HG03575 (cell line): ENCODE measurements at regions not wholly inside any gene's neighbourhood (a gene's known extent, or its start where the extent isn't known, plus 50 kb on each side); places are given as distances from the start of the nearest gene placed in this dataset.

Source experiments
- ATAC-seq: cut with Tn5 transposase; IDR thresholded peaks from one replicate; pipeline ENCODE4 v1.9.1; 2021; ENCODE audit not compliant: unreplicated experiment, insufficient number of reproducible peaks, low FRiP score; ENCODE audit errors: extremely low read depth

DNA sequence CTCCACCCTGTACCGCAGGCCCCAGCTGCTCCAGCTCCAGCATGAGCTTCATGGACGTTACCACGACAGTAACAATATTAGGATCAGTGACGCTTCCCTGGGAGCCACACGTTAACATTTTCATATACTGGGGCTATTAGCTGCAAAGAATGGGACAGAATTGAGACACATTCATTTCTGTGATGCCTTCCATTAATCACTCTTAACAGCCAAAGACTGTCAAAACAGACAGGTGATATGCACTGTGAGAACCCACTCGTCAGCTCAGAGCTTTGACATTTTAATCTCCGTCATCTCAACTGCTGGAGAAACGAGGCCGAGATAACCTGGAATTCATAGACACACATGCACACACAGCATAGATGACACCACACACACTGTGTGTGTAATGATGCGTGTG is 408.4 kb upstream of the SHH start:
- no peak for ATAC-seq

GRCh38 chr7:156220078-156220605 is 407.9 kb upstream of the SHH start:
- ATAC-seq, result no peak

DNA sequence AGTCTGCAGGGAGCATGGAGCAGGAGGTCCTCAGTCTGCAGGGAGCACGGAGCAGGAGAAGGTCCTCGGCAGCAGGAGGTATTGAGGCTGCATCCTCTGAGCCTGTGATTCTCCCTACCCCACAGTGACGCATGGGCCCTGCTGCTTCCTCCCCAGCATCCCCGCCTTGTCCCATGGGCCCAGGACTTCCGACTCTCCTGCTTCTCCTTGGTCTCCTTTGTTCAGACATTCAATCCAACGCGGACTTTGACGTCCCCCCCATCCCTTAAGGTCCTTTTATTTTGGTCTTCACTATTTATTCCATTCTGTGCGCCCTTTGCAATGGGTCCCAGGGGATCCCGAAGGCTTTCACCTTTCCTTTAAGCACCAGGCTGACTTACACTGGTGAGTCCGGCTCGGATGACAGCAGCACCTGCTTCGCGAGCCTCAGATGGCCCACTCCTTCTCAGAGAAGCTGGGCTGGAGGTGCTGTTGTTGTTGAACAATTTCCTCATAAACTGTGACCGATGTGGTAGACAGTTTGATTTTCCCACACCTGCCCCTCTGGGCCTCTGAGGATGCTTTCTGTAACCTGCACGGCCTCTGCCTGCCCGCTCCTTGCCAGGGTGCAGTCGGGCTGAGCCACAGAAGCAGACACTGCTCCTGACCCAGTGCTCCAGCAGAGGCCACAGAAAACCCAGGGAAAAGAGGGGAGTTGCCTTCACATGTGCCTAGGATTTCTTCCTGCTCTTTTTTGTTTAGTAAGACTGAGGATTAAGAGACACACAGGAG is 407.2 kb upstream of the SHH start:
- ATAC-seq, result no peak

DNA sequence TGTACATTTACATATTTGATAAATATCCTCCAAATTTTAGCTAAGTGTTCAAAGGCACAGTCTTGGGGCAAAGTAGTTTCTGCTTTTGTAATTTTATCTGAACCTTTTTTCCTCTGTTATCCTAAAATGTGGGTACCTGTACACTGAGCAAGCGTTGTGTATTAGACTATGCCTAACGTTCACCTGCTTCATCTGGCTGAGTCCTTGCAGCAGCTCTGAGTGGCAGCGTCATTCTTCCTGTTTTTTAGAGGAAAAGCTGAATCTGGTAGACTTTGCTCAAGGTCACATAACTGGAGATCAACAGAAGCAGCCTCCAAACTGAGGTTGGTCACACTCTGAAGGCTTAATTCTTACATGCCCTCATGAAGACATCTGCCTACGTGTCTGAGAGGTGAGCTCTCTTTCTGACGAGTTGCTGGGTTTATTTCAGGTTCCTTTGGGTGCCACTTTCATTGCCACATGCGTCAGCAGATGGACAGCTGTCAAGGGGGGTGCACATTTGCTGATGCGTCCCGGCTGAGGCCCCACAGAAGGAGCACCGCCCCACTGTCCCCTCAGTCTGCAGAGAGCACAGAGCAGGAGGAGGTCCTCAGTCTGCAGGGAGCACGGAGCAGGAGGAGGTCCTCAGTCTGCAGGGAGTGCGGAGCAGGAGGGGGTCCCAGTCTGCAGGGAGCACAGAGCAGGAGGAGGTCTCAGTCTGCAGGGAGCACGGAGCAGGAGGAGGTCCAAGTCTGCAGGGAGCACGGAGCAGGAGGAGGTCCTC is 406.5 kb upstream of the SHH start:
- no peak for ATAC-seq

DNA sequence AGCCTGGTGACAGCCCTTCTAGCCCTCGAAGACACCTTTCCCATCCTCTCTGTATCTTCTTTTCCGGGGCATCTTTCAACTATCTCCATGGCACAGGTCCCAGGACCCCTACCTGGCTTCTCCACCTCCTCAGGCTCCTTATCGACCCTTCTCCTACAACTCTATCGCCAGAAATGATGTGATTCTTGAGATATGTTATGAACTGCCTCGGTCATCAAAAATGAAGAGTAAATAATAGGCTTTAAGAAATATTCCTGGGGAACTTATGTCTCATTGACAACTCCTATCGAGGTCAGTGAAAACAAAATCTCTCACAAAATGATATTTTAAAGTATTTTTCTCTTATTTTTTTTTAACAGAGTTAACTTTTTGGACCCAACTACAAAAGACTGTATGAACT is 405.5 kb upstream of the SHH start:
- ATAC-seq, result no peak

DNA sequence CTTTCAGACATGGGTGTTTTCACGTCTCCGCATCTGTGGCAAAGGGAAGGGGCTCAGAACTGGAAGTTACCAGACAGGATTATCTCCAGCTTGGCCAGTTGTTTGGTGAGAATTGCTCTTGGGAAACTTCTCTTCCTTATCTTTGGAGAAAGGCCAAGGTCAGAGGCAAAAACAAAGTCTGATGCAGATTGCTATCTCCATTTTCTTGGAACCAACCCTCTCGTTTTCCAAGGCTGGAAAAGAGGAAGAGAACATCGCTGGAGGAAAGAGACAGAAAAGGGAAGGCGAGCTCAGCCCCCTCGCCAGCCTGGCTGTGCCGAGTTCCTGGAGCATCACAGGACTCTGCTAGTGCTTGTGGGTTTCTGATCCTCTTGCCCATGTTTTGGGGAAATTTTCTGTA is 396.8 kb upstream of the SHH start:
- ATAC-seq, result no peak

- ATAC-seq, result no peak
Observed at GRCh38 chr7:156207306-156207705, 395.0 kb upstream of the SHH start.

- no peak for ATAC-seq
Observed at GRCh38 chr7:156206174-156206573, 393.9 kb upstream of the SHH start.

- ATAC-seq, result no peak
Observed at GRCh38 chr7:156204820-156205219, 392.6 kb upstream of the SHH start.

DNA sequence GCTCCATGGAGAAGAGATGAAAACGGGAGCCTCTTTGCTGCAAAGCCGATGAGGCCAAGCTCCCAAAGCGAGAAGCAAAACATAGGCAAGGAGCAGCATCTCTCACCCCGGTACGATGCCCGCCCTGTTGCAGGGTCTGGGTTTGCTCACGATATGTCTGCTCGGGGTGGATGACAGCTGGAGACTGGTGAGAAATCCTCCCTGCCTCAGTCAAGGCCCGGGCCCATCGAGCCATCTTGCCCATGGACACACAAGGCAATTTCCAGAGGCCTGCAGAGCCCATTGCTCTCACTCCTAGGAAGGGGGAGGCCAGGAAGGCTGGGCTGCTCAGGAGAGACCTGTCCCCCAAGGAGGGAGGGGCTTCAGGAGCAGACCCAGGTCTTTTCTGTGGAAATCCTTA is 391.7 kb upstream of the SHH start:
- ATAC-seq, result no peak

- no peak for ATAC-seq
Observed at GRCh38 chr7:156198277-156198676, 386.0 kb upstream of the SHH start.

DNA sequence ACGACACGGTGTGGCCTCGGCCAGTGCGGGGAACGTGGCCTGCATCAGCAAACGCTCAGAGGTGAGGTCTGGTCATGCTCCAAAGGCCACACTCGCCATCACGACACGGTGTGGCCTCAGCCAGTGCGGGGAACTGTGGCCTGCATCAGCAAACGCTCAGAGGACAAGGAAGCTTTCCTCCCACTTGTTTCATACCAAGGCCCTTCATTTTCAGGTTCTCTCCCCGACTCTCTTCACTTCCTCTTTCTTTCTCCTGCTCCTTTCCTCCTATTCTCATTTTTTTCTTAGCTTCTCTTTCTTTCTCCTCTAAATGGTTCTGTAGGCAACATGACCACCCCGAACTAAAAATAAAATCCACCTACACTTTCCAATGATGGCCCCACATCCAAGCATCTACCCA is 384.4 kb upstream of the SHH start:
- no peak for ATAC-seq

- ATAC-seq, result no peak
Observed at GRCh38 chr7:156195276-156195675, 383.0 kb upstream of the SHH start.

DNA sequence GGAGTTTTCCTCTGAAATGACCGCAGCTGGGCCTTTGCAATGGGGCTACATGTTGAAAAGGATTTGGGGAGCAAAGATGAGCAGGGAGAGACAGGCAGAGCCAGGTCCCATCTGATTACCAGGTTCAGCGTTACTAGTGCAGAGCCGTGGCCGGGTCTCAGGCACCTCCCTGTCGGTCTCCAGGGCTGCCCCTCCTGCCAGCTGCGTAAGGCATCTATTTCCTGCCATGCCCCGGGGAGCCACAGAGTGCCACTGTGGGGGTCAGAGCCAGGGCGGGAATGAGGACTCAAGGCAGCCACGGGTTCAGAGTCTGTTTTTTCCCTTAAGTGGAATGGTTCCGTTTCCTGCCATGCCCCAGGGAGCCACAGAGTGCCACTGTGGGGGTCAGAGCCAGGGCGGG is 382.6 kb upstream of the SHH start:
- no peak for ATAC-seq

DNA sequence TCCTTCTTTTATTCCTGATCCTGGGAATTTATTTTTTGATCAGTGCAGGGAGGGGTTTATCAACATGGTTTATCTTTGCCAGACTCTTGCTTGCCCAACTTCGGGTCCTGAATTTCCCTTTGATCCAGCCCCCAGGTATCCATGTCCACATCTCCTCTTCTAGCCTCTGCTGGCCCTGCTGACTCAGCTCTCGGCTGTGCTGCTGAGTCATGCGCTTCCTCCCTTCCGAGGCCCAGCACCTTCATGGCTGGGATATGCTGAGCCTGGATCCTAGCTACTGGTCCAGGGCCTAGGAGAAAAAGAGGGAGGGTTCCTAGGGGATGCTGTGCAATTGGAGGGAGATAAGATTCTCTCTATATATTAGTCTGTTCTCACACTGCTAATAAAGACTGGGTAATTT is 380.7 kb upstream of the SHH start:
- ATAC-seq, result no peak

DNA sequence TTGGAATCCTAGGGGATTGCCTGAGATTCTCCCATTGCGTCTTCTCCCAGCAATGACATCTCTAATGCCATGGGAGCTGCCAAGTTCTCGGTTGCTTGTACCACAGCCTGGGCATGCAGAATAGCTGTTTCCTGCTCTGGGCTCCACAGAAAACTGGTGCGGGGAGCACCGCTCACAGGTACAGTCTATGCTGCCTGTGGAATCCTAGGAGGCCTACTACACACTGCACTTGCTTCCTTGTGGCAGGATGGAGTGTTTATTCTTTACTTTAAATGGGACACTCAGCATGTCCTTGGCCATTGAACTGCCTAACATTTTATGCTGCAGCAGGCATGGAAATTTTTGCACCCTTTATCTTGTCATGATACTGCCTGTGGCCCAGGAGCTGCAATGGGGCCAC is 378.8 kb upstream of the SHH start:
- ATAC-seq, result no peak

DNA sequence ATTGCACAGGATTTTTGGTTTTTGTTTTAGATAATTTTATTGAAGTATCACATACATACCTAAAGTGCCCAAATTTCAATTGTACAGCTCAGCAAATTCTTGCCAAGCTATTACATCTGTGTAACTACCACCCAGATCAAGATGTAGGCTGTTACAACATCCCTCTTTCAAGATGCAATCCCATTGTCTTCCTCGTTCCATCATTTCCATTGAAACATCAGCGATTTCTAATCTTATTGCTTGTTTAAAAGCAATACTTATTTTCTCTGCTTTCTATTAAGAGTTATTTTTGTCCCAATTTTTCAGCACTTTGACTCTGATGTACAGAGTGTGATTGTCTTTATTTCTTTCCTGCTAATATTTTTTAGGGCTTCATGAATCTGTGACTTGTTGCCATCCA is 372.8 kb upstream of the SHH start:
- no peak for ATAC-seq

- ATAC-seq, result no peak
Observed at GRCh38 chr7:156184164-156184563, 371.9 kb upstream of the SHH start.

DNA sequence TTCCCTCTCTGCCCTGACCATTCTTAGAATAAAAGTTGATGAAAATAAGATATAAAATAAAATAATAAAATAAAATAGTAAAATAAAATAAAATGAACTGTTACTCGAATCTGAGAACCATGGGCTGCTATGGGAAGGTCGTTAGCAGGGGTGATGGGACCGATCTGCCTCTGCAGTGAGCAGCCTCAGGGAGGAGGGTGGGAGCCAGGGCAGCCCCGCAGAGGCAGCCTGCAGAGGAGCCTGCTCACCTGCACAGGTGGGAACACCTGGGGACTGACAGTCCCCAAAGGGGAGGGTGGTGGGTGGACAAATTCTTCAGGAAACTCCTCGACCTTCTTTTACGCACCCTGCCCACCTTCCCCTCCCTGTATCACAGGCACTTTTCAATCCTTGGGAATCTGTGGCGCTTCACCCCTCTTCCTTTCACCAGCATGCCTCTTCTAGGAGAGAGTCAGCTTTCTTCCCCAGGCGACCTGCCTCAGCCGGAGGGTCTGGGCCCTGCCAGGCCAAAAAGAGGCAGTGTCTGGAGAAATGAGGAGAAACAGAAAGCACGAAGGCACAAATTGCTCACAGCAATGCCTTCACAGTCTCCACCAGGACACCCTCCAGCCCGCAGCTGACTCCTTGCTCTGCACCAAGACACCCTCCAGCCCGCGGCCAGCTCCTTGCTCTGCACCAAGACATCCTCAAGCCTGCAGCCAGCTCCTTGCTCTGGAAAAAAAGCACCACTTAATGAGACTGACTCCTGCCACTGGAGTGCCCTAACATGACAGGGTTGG is 368.4 kb upstream of the SHH start:
- ATAC-seq, result no peak
